Dendritic cell treated with granulocyte-macrophage colony-stimulating factor and Interleukin-4, amounts not matched to agents 40 ng/mL and 50 ng/mL, for 4 days (primary cell): ENCODE measurements at regions not wholly inside any gene's neighbourhood (a gene's known extent, or its start where the extent isn't known, plus 50 kb on each side); places are given as distances from the start of the nearest gene placed in this dataset.

Experiments used
- H3K27ac Mint-ChIP-seq: one replicate; pipeline ENCODE4 v1.8.0; 2022; ENCODE audit warnings: mild to moderate bottlenecking, mixed read lengths
- H3K27me3 Mint-ChIP-seq: one replicate; pipeline ENCODE4 v1.8.0; 2022; ENCODE audit warnings: mild to moderate bottlenecking, mixed read lengths
- H3K36me3 Mint-ChIP-seq: one replicate; pipeline ENCODE4 v1.8.0; 2022; ENCODE audit warnings: low read depth, mixed read lengths
- H3K4me1 Mint-ChIP-seq: one replicate; pipeline ENCODE4 v1.8.0; 2022; ENCODE audit warnings: low read depth, mixed read lengths
- H3K4me3 Mint-ChIP-seq: one replicate; pipeline ENCODE4 v1.8.0; 2022; ENCODE audit warnings: mild to moderate bottlenecking, moderate library complexity, mixed read lengths
- H3K9me3 Mint-ChIP-seq: one replicate; pipeline ENCODE4 v1.8.0; 2022; ENCODE audit warnings: mixed read lengths
- intact Hi-C: fragments of 100-400 bp; cut with micrococcal nuclease; formaldehyde crosslinking; loops from one replicate; pipeline ENCODE4 v1.15.0; 2022

GRCh38 chr14:85960756-85961155, 430.8 kb downstream of the FLRT2 start:
- intact Hi-C loops = no loop called here
- no peak overlapping the region for H3K27ac Mint-ChIP-seq
- no peaks in the 10 kb centered on the region for H3K27me3 Mint-ChIP-seq
- H3K4me1 Mint-ChIP-seq = no peaks in the 10 kb centered on the region
- no peak overlapping the region for H3K4me3 Mint-ChIP-seq
- H3K9me3 Mint-ChIP-seq = no peaks in the 10 kb centered on the region
- H3K36me3 Mint-ChIP-seq = no peaks in the 10 kb centered on the region

- no peaks in the 10 kb centered on the region for H3K9me3 Mint-ChIP-seq
- H3K27me3 Mint-ChIP-seq = no peaks in the 10 kb centered on the region
- H3K27ac Mint-ChIP-seq = no peak overlapping the region
- H3K4me1 Mint-ChIP-seq = no peaks in the 10 kb centered on the region
- H3K4me3 Mint-ChIP-seq = no peak overlapping the region
- no peaks in the 10 kb centered on the region for H3K36me3 Mint-ChIP-seq
- intact Hi-C loops = no loop called here
Observed at GRCh38 chr14:85959063-85959462, 429.1 kb downstream of the FLRT2 start.

- Mint-ChIP-seq H3K4me3 (no peak overlapping the region), H3K36me3 (no peaks in the 10 kb centered on the region), H3K27ac (no peak overlapping the region), H3K4me1 (no peaks in the 10 kb centered on the region), H3K9me3 (no peaks in the 10 kb centered on the region), H3K27me3 (no peaks in the 10 kb centered on the region)
- intact Hi-C loops = no loop called here
Observed at GRCh38 chr14:85958069-85958468, 428.1 kb downstream of the FLRT2 start.

- Mint-ChIP-seq H3K27me3 (no peaks in the 10 kb centered on the region), H3K9me3 (no peaks in the 10 kb centered on the region), H3K27ac (no peak overlapping the region), H3K4me1 (peaks cover 9% of the 10 kb centered on the region), H3K36me3 (no peaks in the 10 kb centered on the region), H3K4me3 (no peak overlapping the region)
- intact Hi-C loops = no loop called here
Observed at GRCh38 chr14:85953265-85953664, 423.3 kb downstream of the FLRT2 start.

GRCh38 chr14:85948153-85948552, 418.2 kb downstream of the FLRT2 start:
- Mint-ChIP-seq H3K27ac (peak overlapping the region; percentile 62), H3K4me3 (no peak overlapping the region), H3K9me3 (peaks cover 6% of the 10 kb centered on the region), H3K27me3 (no peaks in the 10 kb centered on the region), H3K36me3 (no peaks in the 10 kb centered on the region), H3K4me1 (peaks cover 25% of the 10 kb centered on the region)
- intact Hi-C loops = no loop called here

GRCh38 chr14:85947461-85948139, 417.7 kb downstream of the FLRT2 start:
- Mint-ChIP-seq H3K9me3 (peaks cover 6% of the 10 kb centered on the region), H3K27me3 (no peaks in the 10 kb centered on the region), H3K27ac (peak overlapping the region; percentile 62), H3K36me3 (no peaks in the 10 kb centered on the region), H3K4me3 (no peak overlapping the region), H3K4me1 (peaks cover 31% of the 10 kb centered on the region)
- intact Hi-C loops = no loop called here

GRCh38 chr14:85943192-85943591, 413.2 kb downstream of the FLRT2 start:
- Mint-ChIP-seq H3K4me1 (peaks cover 37% of the 10 kb centered on the region), H3K27ac (no peak overlapping the region), H3K27me3 (no peaks in the 10 kb centered on the region), H3K36me3 (peaks cover 2% of the 10 kb centered on the region), H3K9me3 (peaks cover 15% of the 10 kb centered on the region), H3K4me3 (no peak overlapping the region)
- intact Hi-C loops = no loop called here

- Mint-ChIP-seq H3K9me3 (peaks cover 17% of the 10 kb centered on the region), H3K36me3 (peaks cover 14% of the 10 kb centered on the region), H3K27ac (peak overlapping the region; percentile 95), H3K4me1 (peaks cover 22% of the 10 kb centered on the region), H3K27me3 (no peaks in the 10 kb centered on the region), H3K4me3 (peak overlapping the region; percentile 86)
- intact Hi-C loops = loop anchor here (10.0 kb wide), 1 partner anchor 330 kb away; no protein-coding TSS in a partner anchor
Observed at GRCh38 chr14:85934886-85935254, 404.9 kb downstream of the FLRT2 start.

- Mint-ChIP-seq H3K4me3 (peak overlapping the region; percentile 86), H3K36me3 (peaks cover 14% of the 10 kb centered on the region), H3K27me3 (no peaks in the 10 kb centered on the region), H3K4me1 (peaks cover 22% of the 10 kb centered on the region), H3K27ac (peak overlapping the region; percentile 95), H3K9me3 (peaks cover 17% of the 10 kb centered on the region)
- intact Hi-C loops = loop anchor here (10.0 kb wide), 1 partner anchor 330 kb away; no protein-coding TSS in a partner anchor
Observed at GRCh38 chr14:85934123-85934885, 404.4 kb downstream of the FLRT2 start.

- H3K9me3 Mint-ChIP-seq = peaks cover 4% of the 10 kb centered on the region
- no peaks in the 10 kb centered on the region for H3K27me3 Mint-ChIP-seq
- intact Hi-C loops = no loop called here
- H3K27ac Mint-ChIP-seq = no peak overlapping the region
- no peak overlapping the region for H3K4me3 Mint-ChIP-seq
- no peaks in the 10 kb centered on the region for H3K4me1 Mint-ChIP-seq
- no peaks in the 10 kb centered on the region for H3K36me3 Mint-ChIP-seq
Observed at GRCh38 chr14:85921241-85921640, 391.3 kb downstream of the FLRT2 start.

GRCh38 chr14:85917716-85918115, 387.8 kb downstream of the FLRT2 start:
- no peak overlapping the region for H3K27ac Mint-ChIP-seq
- H3K9me3 Mint-ChIP-seq = peaks cover 22% of the 10 kb centered on the region
- H3K36me3 Mint-ChIP-seq = no peaks in the 10 kb centered on the region
- intact Hi-C loops = no loop called here
- H3K4me3 Mint-ChIP-seq = no peak overlapping the region
- H3K4me1 Mint-ChIP-seq = no peaks in the 10 kb centered on the region
- H3K27me3 Mint-ChIP-seq = no peaks in the 10 kb centered on the region

- H3K4me1 Mint-ChIP-seq = no peaks in the 10 kb centered on the region
Observed at GRCh38 chr14:85915711-85916110, 385.8 kb downstream of the FLRT2 start.

GRCh38 chr14:85912141-85912540, 382.2 kb downstream of the FLRT2 start:
- Mint-ChIP-seq H3K27me3 (no peaks in the 10 kb centered on the region), H3K9me3 (peaks cover 24% of the 10 kb centered on the region)

More at GRCh38 chr14:85915711-85916110, 385.8 kb downstream of the FLRT2 start:
- H3K36me3 Mint-ChIP-seq = no peaks in the 10 kb centered on the region
- no peak overlapping the region for H3K4me3 Mint-ChIP-seq
- H3K27me3 Mint-ChIP-seq = no peaks in the 10 kb centered on the region
- H3K9me3 Mint-ChIP-seq = peaks cover 22% of the 10 kb centered on the region
- intact Hi-C loops = no loop called here
- no peak overlapping the region for H3K27ac Mint-ChIP-seq

GRCh38 chr14:85911044-85911443, 381.1 kb downstream of the FLRT2 start:
- Mint-ChIP-seq H3K4me3 (no peak overlapping the region), H3K36me3 (no peaks in the 10 kb centered on the region), H3K27ac (no peak overlapping the region), H3K27me3 (no peaks in the 10 kb centered on the region), H3K4me1 (no peaks in the 10 kb centered on the region), H3K9me3 (peaks cover 29% of the 10 kb centered on the region)
- intact Hi-C loops = no loop called here

More at GRCh38 chr14:85912141-85912540, 382.2 kb downstream of the FLRT2 start:
- H3K4me1 Mint-ChIP-seq = no peaks in the 10 kb centered on the region
- no peaks in the 10 kb centered on the region for H3K36me3 Mint-ChIP-seq
- intact Hi-C loops = no loop called here
- no peak overlapping the region for H3K27ac Mint-ChIP-seq
- no peak overlapping the region for H3K4me3 Mint-ChIP-seq
